COLO668 (cell line): ENCODE measurements at regions not wholly inside any gene's neighbourhood (a gene's known extent, or its start where the extent isn't known, plus 50 kb on each side); places are given as distances from the start of the nearest gene placed in this dataset.

Source experiments
- DNase-seq: peaks from one replicate; lab custom pipeline; 2025; ENCODE audit not compliant: unreplicated experiment; lab: John Stamatoyannopoulos, UW

DNA sequence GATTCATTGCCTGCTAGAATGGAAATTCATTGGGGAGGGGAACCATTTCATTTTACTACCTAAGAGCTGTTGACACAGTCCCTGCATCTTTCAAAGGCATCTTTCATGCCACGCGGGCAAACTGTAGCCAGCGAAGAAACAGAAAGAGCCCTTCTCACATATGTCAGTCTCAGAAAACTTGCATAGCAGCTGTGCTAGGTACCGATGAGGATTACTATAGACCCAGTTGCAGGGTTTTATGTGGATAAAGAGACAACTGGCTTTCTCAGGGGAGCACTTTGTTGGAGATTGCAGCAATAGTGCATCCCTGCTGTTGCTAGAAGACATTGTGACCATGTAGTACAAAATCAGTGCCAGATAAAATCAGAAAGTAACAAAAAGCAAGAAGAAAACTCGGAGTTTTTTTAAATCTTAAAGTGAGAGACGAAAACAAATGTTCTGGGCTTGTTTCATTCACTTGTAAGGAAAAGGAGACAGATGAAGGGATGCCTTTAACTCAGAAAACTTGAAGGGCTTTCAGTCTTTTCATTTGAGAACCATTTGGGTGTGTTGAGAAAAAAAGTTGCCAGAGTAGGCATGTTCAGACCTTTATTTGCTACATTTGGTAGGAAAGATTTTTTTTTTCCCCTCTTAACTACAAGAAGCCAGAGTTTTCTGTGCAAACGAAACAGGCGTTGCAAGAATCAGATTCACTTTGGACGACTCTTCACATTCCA lies 804.1 kb downstream of the USP25 start:
- DNase-seq = no peak

DNA sequence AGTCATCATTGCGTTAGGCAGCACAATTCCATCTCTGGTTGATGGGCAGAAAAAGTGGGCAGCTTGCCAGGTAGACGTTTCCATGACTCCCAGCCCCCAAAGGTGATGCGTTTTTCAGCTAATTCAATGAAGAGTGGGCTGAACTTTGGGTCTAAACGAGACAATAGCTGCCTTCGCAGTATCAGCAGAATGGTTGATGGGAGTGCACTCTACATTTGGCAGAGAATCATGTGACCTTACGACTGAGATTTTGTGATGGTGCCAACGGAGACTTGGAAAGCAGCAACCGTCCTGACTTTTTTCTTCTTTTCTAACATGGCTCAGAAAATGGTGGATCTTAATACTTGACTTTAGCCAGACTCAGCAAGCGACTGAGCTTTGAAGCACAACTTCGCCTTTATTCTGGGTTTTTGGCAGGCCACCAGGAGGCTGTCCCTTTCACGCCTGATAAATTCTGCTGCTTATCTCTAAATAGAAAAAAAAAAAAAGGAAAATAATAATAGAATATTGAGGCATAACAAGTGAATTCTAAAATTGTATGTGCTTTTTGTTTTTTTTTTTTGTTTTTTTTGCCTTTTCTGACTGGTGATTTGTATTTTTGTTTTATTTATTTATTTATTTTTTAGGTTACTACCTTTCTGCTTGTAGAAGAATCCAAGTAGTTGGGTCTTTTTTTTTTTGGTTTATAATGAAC lies 804.8 kb downstream of the USP25 start:
- no peak for DNase-seq

DNA sequence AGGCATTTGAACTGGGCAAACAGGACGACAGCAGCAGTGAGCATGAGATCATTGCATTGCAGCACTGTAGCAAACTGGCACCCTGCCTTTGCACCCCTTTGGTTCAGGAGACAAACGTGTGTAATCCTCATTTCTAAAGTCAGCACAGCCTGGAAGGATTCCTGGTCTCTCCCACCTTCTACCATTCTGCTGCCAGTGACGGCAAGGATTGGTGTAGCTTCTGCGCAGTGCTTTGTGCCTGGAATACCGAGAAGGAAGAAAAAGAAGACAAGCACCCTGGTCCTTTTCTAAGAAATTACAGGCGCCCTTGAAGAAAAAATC lies 805.3 kb downstream of the USP25 start:
- no peak for DNase-seq

DNA sequence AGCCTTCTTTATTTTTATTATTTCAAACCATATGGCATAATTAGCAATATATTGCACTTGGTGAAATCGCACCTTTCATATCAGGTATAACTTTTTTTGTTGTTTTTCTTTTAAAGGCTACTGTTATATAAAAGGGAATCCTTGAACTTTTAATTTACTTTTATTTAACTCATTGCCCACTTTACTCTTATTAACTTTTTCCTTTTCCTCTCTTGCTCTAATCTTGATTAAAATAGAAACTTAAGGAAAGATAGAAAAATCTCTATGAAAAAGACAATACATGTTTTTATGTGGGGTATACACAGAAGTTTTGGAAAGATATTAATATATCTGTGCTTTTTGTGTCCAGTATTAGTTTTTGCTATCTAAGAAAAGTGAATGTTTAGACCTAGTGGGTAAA lies 805.8 kb downstream of the USP25 start:
- DNase-seq = no peak

DNA sequence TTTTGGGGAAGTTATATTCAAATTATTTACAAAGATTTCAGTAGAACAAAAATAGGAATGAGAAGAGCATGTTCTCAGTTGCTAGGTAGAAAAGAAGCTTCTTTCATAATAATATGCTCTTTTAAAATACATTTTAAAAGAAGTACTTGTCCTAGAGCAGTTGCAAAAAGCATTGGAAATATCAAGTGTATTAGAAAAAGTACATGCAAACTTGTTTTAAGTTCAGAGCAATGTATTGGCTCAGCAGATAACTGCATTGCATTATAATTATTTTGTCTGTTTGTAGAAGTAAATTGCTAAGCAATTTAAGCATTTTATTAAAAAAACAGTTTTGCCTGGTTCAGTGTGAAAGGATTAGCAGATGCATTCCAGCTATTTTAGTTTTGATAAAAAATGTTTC lies 806.4 kb downstream of the USP25 start:
- no peak for DNase-seq

DNA sequence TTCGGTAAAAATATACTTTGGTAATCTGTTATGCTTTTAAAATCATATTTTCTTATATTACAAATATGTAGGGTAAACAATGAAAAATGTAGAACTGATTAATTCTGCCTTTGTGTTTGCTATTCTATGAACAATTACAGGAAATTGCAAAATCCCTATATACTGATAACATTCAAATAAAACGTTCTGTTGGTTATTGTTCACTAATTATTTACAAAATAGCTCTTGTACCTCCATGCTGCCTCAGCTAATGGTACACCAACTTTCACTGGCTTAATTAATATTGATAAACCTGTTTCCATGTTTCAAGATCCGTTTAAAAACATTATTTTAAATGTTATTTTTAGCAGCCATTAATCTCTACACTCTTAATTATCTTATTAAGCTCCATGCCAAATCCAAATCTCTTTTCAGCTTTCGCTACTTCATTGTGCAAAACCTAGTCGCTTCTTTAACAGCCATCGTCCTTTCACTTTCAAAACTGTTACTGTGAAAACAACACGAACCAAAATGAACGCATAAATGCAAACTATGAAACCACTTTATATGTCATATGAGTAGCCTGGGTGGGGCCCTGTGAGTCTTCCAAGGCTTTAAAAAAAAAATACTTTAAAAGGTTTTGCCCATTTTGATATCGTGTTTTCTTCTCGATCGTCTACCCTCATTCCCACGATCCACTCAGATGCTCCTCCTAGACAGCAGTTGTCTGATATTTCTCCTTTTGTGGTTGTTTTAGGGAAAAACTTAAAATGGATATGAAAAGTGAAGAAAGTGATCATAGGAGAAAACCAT lies 807.1 kb downstream of the USP25 start:
- DNase-seq = no peak

DNA sequence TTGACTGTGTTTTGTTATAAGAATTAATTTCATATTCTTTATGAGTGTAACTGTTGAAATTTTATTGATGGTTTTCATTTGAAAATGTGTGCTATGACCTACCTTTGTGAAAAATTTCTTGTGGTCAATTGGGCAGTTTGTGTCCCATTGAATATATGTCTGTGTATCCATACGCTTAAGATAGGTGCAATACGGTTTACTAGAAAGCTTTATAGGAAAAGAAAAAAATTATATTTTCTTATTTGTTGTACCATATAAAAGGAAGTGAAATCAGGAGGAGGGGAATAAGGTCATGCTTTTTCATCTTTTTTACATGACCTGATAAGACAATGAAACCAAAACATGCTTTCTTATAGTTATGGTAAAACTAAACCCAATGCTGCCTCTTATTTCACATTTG lies 807.7 kb downstream of the USP25 start:
- no peak for DNase-seq

DNA sequence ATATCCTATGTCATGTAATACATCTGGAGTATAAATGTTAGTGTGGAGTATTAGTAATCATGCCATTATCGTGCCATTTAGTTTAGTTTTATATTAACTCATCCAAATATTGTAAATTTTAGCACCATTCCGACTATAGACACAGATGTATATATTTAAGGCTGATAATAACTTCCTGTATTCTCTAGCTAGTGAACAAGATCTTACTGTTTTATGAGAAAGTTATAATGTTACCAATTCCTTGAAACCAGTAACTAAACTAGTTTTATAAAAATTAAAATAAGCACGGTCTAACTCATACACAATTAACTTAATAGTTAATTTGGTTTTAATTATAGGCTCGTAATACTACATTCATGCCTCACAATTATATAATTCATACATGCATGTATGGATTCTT lies 808.6 kb downstream of the USP25 start:
- no peak for DNase-seq

DNA sequence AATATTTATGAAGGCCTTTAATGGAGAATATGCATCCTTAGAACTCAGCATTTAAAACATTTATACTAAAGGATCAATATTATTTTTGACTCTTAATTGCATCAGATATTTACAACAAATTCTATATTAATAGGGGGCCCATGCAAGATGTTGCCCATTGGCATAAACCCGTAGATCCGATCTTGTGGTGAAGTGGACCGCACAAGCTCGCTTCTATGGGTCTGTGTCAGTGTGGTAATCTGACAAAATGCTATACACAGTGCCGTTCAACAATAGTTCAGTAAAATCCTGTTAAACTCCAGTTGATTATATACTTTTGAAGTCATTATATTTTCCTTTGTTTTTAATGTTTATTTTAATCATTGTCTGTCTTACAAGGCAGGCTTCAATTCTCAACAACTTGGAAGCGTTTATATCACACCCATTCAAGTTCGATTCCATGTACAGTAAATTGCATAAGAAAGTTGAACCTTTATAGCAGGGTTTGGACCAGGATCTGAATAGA lies 809.2 kb downstream of the USP25 start:
- no peak for DNase-seq

DNA sequence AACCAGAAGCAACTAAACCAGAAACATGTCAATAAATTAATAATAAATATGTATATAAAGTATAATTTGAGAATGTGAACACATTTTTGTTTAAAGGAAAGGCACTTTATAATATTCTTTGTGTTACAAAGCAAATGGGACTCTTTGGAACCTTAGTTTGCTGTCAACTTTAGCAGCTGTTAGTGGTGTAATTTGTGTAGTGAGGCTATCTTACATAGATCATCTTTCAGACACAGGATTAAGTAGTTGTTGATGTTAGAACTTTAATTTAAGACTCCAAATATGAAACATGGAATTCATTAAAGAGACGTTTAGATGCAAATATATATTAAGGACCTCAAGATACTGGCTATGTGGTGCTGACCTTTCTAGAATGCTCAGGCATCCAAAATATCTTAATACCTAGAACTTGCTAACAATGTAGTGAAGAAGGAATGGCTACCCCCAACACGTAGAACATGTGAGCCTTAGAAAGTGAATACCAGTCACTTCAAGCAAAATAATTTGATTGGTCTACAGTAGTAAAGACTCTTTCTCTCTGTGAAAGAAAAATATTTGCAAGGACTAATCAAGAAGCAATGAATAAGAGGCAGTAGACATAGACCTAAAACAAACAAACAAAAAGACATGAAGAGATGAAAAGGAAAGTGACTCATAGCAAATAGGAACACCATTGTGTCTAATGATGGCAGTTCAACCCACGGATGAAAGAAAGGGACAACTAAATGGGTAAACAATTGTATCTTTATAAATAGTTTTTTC lies 811.4 kb downstream of the USP25 start:
- DNase-seq = no peak

DNA sequence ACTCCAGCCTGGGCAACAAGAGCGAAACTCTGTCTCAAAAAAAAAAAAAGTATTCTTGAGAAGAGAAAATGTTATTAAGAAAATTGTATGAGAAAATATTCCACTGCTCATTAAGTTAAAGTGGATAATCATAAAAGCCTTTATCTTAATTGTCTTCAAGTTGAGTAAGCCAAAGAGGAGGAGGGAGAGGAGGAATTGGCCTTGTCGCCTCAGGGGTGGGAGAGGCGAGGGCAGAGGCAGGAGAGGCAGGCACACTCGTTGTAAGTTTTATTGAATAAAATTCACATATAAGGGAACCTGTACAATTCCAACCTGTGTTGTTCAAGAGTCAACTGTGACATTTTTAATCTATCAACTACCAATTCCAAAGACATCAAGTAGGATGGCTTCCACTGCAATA lies 820.3 kb downstream of the USP25 start:
- DNase-seq = no peak

DNA sequence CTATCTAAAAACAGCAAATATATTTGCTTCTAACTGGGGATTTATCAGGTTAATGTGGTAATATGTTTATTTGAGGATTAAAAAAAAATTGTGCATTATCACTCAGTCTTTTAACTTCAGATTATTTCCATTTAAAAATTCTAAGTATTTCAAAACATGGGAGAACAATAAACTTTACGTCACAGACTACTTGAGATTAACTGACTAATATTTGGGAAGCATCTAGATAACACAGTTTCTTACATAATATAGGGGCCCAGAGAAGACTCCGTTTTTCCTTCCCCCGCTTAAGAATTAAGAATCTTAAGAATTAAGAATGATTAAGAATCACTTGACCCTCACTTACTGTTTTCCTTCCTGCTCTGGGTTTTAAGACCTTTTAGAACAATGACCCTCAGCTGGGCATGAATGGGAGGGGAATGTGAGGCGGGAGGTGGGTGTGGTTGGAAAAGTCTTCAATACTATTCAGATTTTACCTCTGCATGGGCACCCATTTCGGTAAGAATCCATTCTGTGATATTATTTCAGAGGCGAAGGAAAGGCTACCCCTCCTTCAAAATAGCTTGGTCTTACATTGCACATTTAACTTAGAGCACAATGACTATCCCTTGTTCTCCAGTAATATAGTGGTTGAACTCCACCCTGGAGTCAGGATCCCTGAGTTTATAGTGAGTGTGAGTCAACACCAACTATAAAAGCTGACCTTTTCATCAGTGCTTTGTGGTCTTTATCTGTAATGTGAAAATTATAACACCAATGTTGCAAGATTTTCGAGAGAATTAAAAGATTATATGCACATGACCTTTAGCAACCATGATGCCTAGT lies 821.3 kb downstream of the USP25 start:
- no peak for DNase-seq

DNA sequence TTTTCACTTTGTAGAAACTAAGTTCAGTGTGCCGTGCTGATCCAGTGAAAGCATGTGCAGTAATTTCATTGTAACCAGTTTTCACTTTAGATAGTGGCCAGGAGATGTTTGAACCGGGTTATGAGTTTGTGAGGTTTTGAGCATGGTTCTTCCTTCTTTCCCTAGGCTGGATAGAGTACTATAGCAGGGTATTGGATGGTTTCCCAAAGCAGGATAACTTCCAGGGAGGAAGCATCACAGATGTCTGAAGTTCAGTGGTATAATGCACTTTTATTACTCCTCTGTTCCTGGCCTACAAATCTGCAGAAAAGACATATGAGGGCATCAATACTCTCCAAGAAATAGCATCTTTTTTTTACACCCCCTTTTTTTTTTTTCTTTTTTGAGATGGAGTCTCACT lies 823.1 kb downstream of the USP25 start:
- DNase-seq = no peak

DNA sequence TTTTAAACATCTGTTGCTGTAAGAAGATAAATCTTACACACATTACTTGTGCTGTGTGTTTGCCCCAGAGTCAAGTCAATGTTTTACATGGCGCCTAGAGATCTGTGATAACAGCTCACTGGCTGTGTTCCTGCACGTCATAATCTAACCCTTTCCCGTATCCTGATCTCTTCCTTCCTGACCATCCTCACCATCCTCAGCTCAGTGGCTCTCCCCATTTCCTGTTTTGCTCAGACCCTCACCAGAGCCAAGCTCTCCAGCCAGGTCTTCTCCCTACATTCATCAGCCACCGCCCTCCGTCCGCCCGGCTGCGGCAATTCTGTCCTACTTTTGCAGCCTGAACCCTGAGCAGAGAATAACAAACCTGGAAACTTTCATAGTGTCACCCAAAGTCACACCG lies 824.7 kb downstream of the USP25 start:
- no peak for DNase-seq

DNA sequence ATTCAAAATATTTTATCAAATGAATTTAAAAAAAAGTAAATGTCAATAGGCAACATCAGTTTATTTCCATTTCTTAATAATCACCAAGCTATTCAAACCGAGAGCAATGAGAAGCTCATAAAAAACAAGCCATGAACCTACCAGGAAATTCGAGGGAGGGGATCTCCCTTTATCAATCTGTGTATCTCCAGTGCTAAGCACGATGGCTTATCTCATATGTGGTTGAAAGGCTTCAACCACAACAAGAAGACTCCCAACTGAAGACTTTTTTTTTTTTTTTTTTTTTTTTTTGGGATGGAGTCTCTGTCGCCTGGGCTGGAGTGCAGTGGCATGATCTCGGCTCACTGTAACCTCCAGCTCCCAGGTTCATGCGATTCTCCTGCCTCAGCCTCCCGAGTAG lies 833.3 kb downstream of the USP25 start:
- DNase-seq = no peak

DNA sequence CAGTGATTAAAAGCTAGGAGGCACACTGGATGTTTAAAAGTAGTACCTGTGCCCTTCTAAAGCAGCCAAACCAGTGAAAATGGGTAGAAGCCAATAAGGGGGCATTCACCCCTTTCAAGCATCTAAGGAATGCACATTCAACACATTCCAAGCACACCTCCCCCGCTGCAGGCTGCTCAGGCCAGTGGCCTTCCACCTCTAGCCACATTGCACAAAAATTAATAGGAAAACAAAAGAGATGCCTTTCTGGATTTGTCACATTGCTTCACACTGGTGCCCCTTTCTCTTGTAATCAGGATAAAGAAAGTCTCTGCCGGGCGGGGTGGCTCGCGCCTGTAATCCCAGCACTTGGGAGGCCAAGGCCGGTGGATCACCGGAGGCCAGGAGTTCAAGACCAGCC lies 834.0 kb downstream of the USP25 start:
- DNase-seq = no peak

DNA sequence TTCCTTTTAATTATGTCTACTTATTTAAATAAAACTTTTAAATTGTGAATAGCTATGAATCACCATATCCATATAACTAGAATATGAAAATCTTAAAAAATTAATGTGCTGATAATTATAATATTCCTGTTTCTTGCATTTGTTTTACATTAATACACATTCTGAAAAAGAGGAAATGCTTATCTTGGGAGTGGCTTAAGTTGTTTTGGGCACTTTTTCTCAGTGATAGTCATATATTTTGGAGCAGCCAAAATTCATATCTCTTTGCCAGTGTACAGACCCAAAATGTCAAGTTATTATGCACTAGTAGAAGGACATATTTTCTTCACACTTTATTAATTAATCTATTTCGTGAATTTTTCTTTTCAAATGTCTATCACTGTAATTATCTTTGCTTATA lies 838.5 kb downstream of the USP25 start:
- no peak for DNase-seq

DNA sequence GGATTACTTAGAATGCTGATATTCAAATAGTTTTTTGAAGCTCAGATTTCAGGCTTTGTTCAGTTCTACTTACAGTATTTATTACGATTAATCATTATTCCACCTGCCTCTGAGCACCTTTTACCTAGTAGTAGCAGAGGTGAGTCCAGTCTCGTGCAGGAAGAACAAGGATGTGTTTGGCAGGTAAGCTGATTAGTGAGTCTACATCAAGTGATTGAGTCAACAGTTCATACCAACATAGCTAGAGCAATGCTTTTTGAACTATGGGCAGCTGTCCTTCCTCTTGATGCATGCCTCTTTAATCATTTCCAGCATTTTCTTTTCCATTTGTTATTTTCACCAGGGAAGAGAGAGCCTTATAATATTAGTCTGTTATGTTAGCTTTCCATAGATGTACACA lies 838.9 kb downstream of the USP25 start:
- no peak for DNase-seq

DNA sequence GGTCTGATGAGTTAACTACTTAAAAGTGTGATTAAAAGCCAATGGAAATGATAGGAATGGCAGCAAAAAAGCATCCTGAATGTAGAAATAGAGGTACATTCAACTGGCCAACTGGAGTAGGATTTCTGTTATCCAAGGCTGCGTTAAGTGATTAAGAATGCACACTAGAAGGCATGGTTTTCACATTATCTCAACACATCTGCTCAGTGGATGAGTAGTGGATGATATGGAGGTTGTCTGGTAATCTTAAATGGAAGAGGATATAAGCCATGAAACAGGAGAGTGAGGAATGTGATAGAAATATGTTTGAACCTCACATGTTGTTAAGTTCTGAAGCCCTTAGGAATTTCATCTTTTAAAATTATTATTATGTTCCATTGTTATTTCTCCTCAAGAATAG lies 839.9 kb downstream of the USP25 start:
- no peak for DNase-seq

DNA sequence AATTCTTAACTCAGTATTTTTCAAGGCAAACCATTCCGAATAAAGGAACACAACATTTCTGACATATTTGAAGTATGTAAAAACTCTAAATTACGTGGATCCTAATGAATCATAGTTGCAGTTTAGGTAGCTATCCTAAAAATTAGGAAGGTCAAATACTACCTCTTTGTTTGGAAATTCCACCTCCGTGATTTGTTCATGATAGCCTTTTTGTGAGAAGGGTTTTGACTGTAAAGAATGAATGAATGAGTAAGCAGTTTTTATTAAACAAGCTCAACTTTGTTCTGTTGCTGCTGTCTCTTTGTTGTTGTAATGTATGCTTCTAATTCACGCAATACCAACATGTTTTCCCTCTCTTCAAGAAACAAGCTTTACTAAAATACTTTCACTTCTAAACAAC lies 840.4 kb downstream of the USP25 start:
- DNase-seq = no peak

DNA sequence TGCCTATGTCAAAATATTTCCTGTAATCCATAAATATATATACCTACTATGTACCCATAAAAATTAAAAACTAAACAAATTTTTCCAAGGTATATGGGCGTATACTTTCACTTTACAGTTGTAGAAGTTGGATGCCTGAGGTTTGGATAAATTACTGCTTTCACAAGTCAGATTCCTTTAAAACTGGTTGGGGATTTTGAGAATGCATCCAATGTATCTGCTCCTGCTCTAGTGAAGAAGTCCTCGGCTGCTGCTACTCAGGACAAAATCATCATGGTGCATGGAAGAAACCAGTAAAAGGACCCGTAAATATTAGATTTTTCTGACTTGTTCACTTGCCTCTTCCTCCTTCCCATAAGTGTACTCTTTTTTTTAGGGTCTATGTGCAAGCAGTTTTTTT lies 841.1 kb downstream of the USP25 start:
- DNase-seq = no peak
